ENCODE measurements at regions not wholly inside any gene's neighbourhood (a gene's known extent, or its start where the extent isn't known, plus 50 kb on each side); places are given as distances from the start of the nearest gene placed in this dataset.
"Not testable (repeated sequence)": the region's sequence is repeated elsewhere in the genome, so short reads cannot be mapped to it uniquely, and the experiment has no call there.

GRCh38 chr17:22090263-22090935, 398.1 kb downstream of the KCNJ18 start:
- DNase-seq (ENCODE audit: low spot score) = no peak
- Histone ChIP-seq H3K4me3 (ENCODE audit: low read depth, low read length, poor library complexity, severe bottlenecking) (no peak overlapping the region), H3K36me3 (ENCODE audit: insufficient read depth, low read length, poor library complexity, severe bottlenecking) (no peaks in the 10 kb centered on the region), H3K9me3 (ENCODE audit: low read depth, low read length, poor library complexity, severe bottlenecking) (no peaks in the 10 kb centered on the region), H3K27me3 (replicated peaks; ENCODE audit: insufficient read depth, low read depth, low read length, poor library complexity) (no peaks in the 10 kb centered on the region), H3K27ac (ENCODE audit: low read depth, low read length, poor library complexity, severe bottlenecking) (no peak overlapping the region), H3K4me1 (ENCODE audit: insufficient read depth, low read length, poor library complexity, severe bottlenecking) (no peaks in the 10 kb centered on the region)
- intact Hi-C loops (cut with micrococcal nuclease; ENCODE audit: unreplicated experiment) = loop anchor here (5.0 kb wide), 1 partner anchor 478 kb away; no protein-coding TSS in a partner anchor
- ChIA-PET CTCF (no interaction called here), POLR2A (ENCODE audit: low non-redundant PET) (no interaction called here)
- TF ChIP-seq EZH2 (IDR thresholded peaks at IDR 0.05; ENCODE audit: borderline replicate concordance, low read depth, low read length, poor library complexity, severe bottlenecking) = no peak
- no peak for TF ChIP-seq CTCF (conservative IDR thresholded peaks at IDR 0.05; ENCODE audit: low read depth, low read length)
- no TSS peak for BruUV-seq (replicated peaks)

- DNase-seq (ENCODE audit: low spot score); H3K4me1 ChIP-seq (ENCODE audit: insufficient read depth, low read length, poor library complexity, severe bottlenecking); BruUV-seq (replicated peaks); CTCF ChIA-PET; POLR2A ChIA-PET (ENCODE audit: low non-redundant PET); H3K9me3 ChIP-seq (ENCODE audit: low read depth, low read length, poor library complexity, severe bottlenecking); H3K36me3 ChIP-seq (ENCODE audit: insufficient read depth, low read length, poor library complexity, severe bottlenecking); H3K27me3 ChIP-seq (replicated peaks; ENCODE audit: insufficient read depth, low read depth, low read length, poor library complexity); H3K4me3 ChIP-seq (ENCODE audit: low read depth, low read length, poor library complexity, severe bottlenecking); H3K27ac ChIP-seq (ENCODE audit: low read depth, low read length, poor library complexity, severe bottlenecking): not testable (repeated sequence)
- intact Hi-C loops (cut with micrococcal nuclease; ENCODE audit: unreplicated experiment) = loop anchor here (5.0 kb wide), 1 partner anchor 479 kb away; no protein-coding TSS in a partner anchor
Measured at GRCh38 chr17:22091041-22091679, 398.8 kb downstream of the KCNJ18 start.

- H3K27me3 ChIP-seq (replicated peaks; ENCODE audit: insufficient read depth, low read depth, low read length, poor library complexity); BruUV-seq (replicated peaks); H3K4me3 ChIP-seq (ENCODE audit: low read depth, low read length, poor library complexity, severe bottlenecking); H3K9me3 ChIP-seq (ENCODE audit: low read depth, low read length, poor library complexity, severe bottlenecking); POLR2A ChIA-PET (ENCODE audit: low non-redundant PET); CTCF ChIA-PET; H3K36me3 ChIP-seq (ENCODE audit: insufficient read depth, low read length, poor library complexity, severe bottlenecking); H3K4me1 ChIP-seq (ENCODE audit: insufficient read depth, low read length, poor library complexity, severe bottlenecking); H3K27ac ChIP-seq (ENCODE audit: low read depth, low read length, poor library complexity, severe bottlenecking); DNase-seq (ENCODE audit: low spot score): not testable (repeated sequence)
- intact Hi-C loops (cut with micrococcal nuclease; ENCODE audit: unreplicated experiment) = loop anchor here (5.0 kb wide), 1 partner anchor 480 kb away; no protein-coding TSS in a partner anchor
Measured at GRCh38 chr17:22091840-22092239, 399.5 kb downstream of the KCNJ18 start.

- H3K36me3 ChIP-seq (ENCODE audit: insufficient read depth, low read length, poor library complexity, severe bottlenecking); H3K9me3 ChIP-seq (ENCODE audit: low read depth, low read length, poor library complexity, severe bottlenecking); H3K4me3 ChIP-seq (ENCODE audit: low read depth, low read length, poor library complexity, severe bottlenecking); H3K4me1 ChIP-seq (ENCODE audit: insufficient read depth, low read length, poor library complexity, severe bottlenecking); BruUV-seq (replicated peaks); H3K27me3 ChIP-seq (replicated peaks; ENCODE audit: insufficient read depth, low read depth, low read length, poor library complexity); DNase-seq (ENCODE audit: low spot score); H3K27ac ChIP-seq (ENCODE audit: low read depth, low read length, poor library complexity, severe bottlenecking); CTCF ChIA-PET; POLR2A ChIA-PET (ENCODE audit: low non-redundant PET); intact Hi-C loops (cut with micrococcal nuclease; ENCODE audit: unreplicated experiment): not testable (repeated sequence)
Measured at GRCh38 chr17:22095414-22095813, 403.1 kb downstream of the KCNJ18 start.

GRCh38 chr17:22099633-22100032, 407.3 kb downstream of the KCNJ18 start:
- CTCF ChIA-PET; intact Hi-C loops (cut with micrococcal nuclease; ENCODE audit: unreplicated experiment); H3K36me3 ChIP-seq (ENCODE audit: insufficient read depth, low read length, poor library complexity, severe bottlenecking); H3K4me1 ChIP-seq (ENCODE audit: insufficient read depth, low read length, poor library complexity, severe bottlenecking); H3K9me3 ChIP-seq (ENCODE audit: low read depth, low read length, poor library complexity, severe bottlenecking); BruUV-seq (replicated peaks); H3K27me3 ChIP-seq (replicated peaks; ENCODE audit: insufficient read depth, low read depth, low read length, poor library complexity); H3K27ac ChIP-seq (ENCODE audit: low read depth, low read length, poor library complexity, severe bottlenecking); POLR2A ChIA-PET (ENCODE audit: low non-redundant PET); H3K4me3 ChIP-seq (ENCODE audit: low read depth, low read length, poor library complexity, severe bottlenecking); DNase-seq (ENCODE audit: low spot score): not testable (repeated sequence)

Data from A673 (cell line).